Astrocyte of the spinal cord (primary cell): ENCODE measurements at regions not wholly inside any gene's neighbourhood (a gene's known extent, or its start where the extent isn't known, plus 50 kb on each side); places are given as distances from the start of the nearest gene placed in this dataset.

Source experiments
- DNase-seq: peaks from one replicate; pipeline ENCODE4 v3.0.0; 2011; ENCODE audit warnings: low read depth, low spot score
- H3K4me3 ChIP-seq: 2 replicates; pipeline ENCODE4 v1.5.1; 2011; ENCODE audit warnings: low read depth, mild to moderate bottlenecking, low read length, moderate library complexity
- CTCF ChIP-seq: IDR thresholded peaks from 2 replicates; pipeline ENCODE4 v1.5.1; 2012; ENCODE audit warnings: low read depth, mild to moderate bottlenecking, low read length, inconsistent platforms
- in situ Hi-C: cut with HindIII; loops from 2 replicates; pipeline ENCODE4 v1.10.0; 2017; ENCODE audit warnings: low sequenced_read_pairs

GRCh38 chrX:137362583-137362982 is 203.3 kb upstream of the ZIC3 start:
- no peak for TF ChIP-seq CTCF
- no peak overlapping the region for H3K4me3 ChIP-seq
- in situ Hi-C loops, result no loop called here
- DNase-seq, result no peak

GRCh38 chrX:137354851-137355250 is 211.1 kb upstream of the ZIC3 start:
- TF ChIP-seq CTCF, result no peak
- in situ Hi-C loops, result no loop called here
- H3K4me3 ChIP-seq, result no peak overlapping the region
- no peak for DNase-seq

GRCh38 chrX:137353404-137353803 is 212.5 kb upstream of the ZIC3 start:
- no peak for DNase-seq
- in situ Hi-C loops, result no loop called here
- H3K4me3 ChIP-seq, result no peak overlapping the region
- TF ChIP-seq CTCF, result no peak

GRCh38 chrX:137352101-137352660 is 213.7 kb upstream of the ZIC3 start:
- DNase-seq, result no peak
- TF ChIP-seq CTCF, result no peak
- in situ Hi-C loops, result no loop called here
- no peak overlapping the region for H3K4me3 ChIP-seq

GRCh38 chrX:137342969-137343368 is 223.0 kb upstream of the ZIC3 start:
- no peak overlapping the region for H3K4me3 ChIP-seq
- in situ Hi-C loops, result no loop called here
- TF ChIP-seq CTCF, result no peak
- no peak for DNase-seq

GRCh38 chrX:137313627-137314026 is 252.3 kb upstream of the ZIC3 start:
- TF ChIP-seq CTCF, result no peak
- in situ Hi-C loops, result no loop called here
- H3K4me3 ChIP-seq, result no peak overlapping the region
- DNase-seq, result no peak

- no peak overlapping the region for H3K4me3 ChIP-seq
- no peak for TF ChIP-seq CTCF
- in situ Hi-C loops, result no loop called here
- no peak for DNase-seq
These were observed 260.5 kb upstream of the ZIC3 start for GRCh38 chrX:137305404-137305803.
